ENCODE measurements at regions not wholly inside any gene's neighbourhood (a gene's known extent, or its start where the extent isn't known, plus 50 kb on each side); places are given as distances from the start of the nearest gene placed in this dataset.

- Histone ChIP-seq H3K27ac (ENCODE audit: low read depth, low read length) (no peak overlapping the region), H3K36me3 (ENCODE audit: control insufficient read depth in 1 of 2, insufficient read depth in 2 of 2, low read length in 2 of 2) (no peaks in the 10 kb centered on the region), H3K4me3 (ENCODE audit: low read depth in 1 of 2, low read length in 2 of 2) (no peak overlapping the region), H3K27me3 (ENCODE audit: control insufficient read depth in 1 of 2, insufficient read depth in 2 of 2, low read length in 2 of 2) (no peaks in the 10 kb centered on the region), H3K4me1 (ENCODE audit: control insufficient read depth in 1 of 2, insufficient read depth in 2 of 2, low read length in 2 of 2) (peaks cover 0 to 3% of the 10 kb centered on the region in 2 donors), H3K9ac (ENCODE audit: low read depth in 1 of 2, low read length in 2 of 2) (no peak overlapping the region), H3K9me3 (ENCODE audit: control insufficient read depth in 1 of 2, low read length in 2 of 2) (no peaks in the 10 kb centered on the region)
Observed at GRCh38 chr21:39057121-39057520, 126.1 kb downstream of the PSMG1 start.

GRCh38 chr21:39056636-39057035 is 126.6 kb downstream of the PSMG1 start:
- Histone ChIP-seq H3K27ac (ENCODE audit: low read depth, low read length) (no peak overlapping the region), H3K27me3 (ENCODE audit: control insufficient read depth in 1 of 2, insufficient read depth in 2 of 2, low read length in 2 of 2) (no peaks in the 10 kb centered on the region), H3K9me3 (ENCODE audit: control insufficient read depth in 1 of 2, low read length in 2 of 2) (no peaks in the 10 kb centered on the region), H3K36me3 (ENCODE audit: control insufficient read depth in 1 of 2, insufficient read depth in 2 of 2, low read length in 2 of 2) (no peaks in the 10 kb centered on the region), H3K4me3 (ENCODE audit: low read depth in 1 of 2, low read length in 2 of 2) (no peak overlapping the region), H3K9ac (ENCODE audit: low read depth in 1 of 2, low read length in 2 of 2) (no peak overlapping the region), H3K4me1 (ENCODE audit: control insufficient read depth in 1 of 2, insufficient read depth in 2 of 2, low read length in 2 of 2) (peaks cover 0 to 3% of the 10 kb centered on the region in 2 donors)

GRCh38 chr21:39055167-39055767 is 128.0 kb downstream of the PSMG1 start:
- Histone ChIP-seq H3K9ac (ENCODE audit: low read depth in 1 of 2, low read length in 2 of 2) (no peak overlapping the region), H3K9me3 (ENCODE audit: control insufficient read depth in 1 of 2, low read length in 2 of 2) (no peaks in the 10 kb centered on the region), H3K27ac (ENCODE audit: low read depth, low read length) (no peak overlapping the region), H3K27me3 (ENCODE audit: control insufficient read depth in 1 of 2, insufficient read depth in 2 of 2, low read length in 2 of 2) (no peaks in the 10 kb centered on the region), H3K4me1 (ENCODE audit: control insufficient read depth in 1 of 2, insufficient read depth in 2 of 2, low read length in 2 of 2) (peaks cover 0 to 3% of the 10 kb centered on the region in 2 donors), H3K4me3 (ENCODE audit: low read depth in 1 of 2, low read length in 2 of 2) (no peak overlapping the region), H3K36me3 (ENCODE audit: control insufficient read depth in 1 of 2, insufficient read depth in 2 of 2, low read length in 2 of 2) (no peaks in the 10 kb centered on the region)

- Histone ChIP-seq H3K4me1 (ENCODE audit: control insufficient read depth in 1 of 2, insufficient read depth in 2 of 2, low read length in 2 of 2) (peaks cover 0 to 3% of the 10 kb centered on the region in 2 donors), H3K9ac (ENCODE audit: low read depth in 1 of 2, low read length in 2 of 2) (no peak overlapping the region), H3K9me3 (ENCODE audit: control insufficient read depth in 1 of 2, low read length in 2 of 2) (no peaks in the 10 kb centered on the region), H3K27ac (ENCODE audit: low read depth, low read length) (no peak overlapping the region), H3K36me3 (ENCODE audit: control insufficient read depth in 1 of 2, insufficient read depth in 2 of 2, low read length in 2 of 2) (no peaks in the 10 kb centered on the region), H3K4me3 (ENCODE audit: low read depth in 1 of 2, low read length in 2 of 2) (no peak overlapping the region), H3K27me3 (ENCODE audit: control insufficient read depth in 1 of 2, insufficient read depth in 2 of 2, low read length in 2 of 2) (no peaks in the 10 kb centered on the region)
Observed at GRCh38 chr21:39054066-39054465, 129.2 kb downstream of the PSMG1 start.

GRCh38 chr21:39053126-39053525 is 130.1 kb downstream of the PSMG1 start:
- no peaks in the 10 kb centered on the region for H3K9me3 ChIP-seq (ENCODE audit: control insufficient read depth in 1 of 2, low read length in 2 of 2)
- peaks cover 0 to 3% of the 10 kb centered on the region in 2 donors for H3K4me1 ChIP-seq (ENCODE audit: control insufficient read depth in 1 of 2, insufficient read depth in 2 of 2, low read length in 2 of 2)
- no peaks in the 10 kb centered on the region for H3K36me3 ChIP-seq (ENCODE audit: control insufficient read depth in 1 of 2, insufficient read depth in 2 of 2, low read length in 2 of 2)
- H3K4me3 ChIP-seq (ENCODE audit: low read depth in 1 of 2, low read length in 2 of 2): no peak overlapping the region
- H3K27me3 ChIP-seq (ENCODE audit: control insufficient read depth in 1 of 2, insufficient read depth in 2 of 2, low read length in 2 of 2): no peaks in the 10 kb centered on the region
- H3K9ac ChIP-seq (ENCODE audit: low read depth in 1 of 2, low read length in 2 of 2): no peak overlapping the region
- H3K27ac ChIP-seq (ENCODE audit: low read depth, low read length): no peak overlapping the region

GRCh38 chr21:39052718-39053117 is 130.5 kb downstream of the PSMG1 start:
- Histone ChIP-seq H3K36me3 (ENCODE audit: control insufficient read depth in 1 of 2, insufficient read depth in 2 of 2, low read length in 2 of 2) (no peaks in the 10 kb centered on the region), H3K27ac (ENCODE audit: low read depth, low read length) (no peak overlapping the region), H3K9ac (ENCODE audit: low read depth in 1 of 2, low read length in 2 of 2) (no peak overlapping the region), H3K27me3 (ENCODE audit: control insufficient read depth in 1 of 2, insufficient read depth in 2 of 2, low read length in 2 of 2) (no peaks in the 10 kb centered on the region), H3K4me3 (ENCODE audit: low read depth in 1 of 2, low read length in 2 of 2) (no peak overlapping the region), H3K4me1 (ENCODE audit: control insufficient read depth in 1 of 2, insufficient read depth in 2 of 2, low read length in 2 of 2) (peaks cover 0 to 3% of the 10 kb centered on the region in 2 donors), H3K9me3 (ENCODE audit: control insufficient read depth in 1 of 2, low read length in 2 of 2) (no peaks in the 10 kb centered on the region)

- H3K4me3 ChIP-seq (ENCODE audit: low read depth in 1 of 2, low read length in 2 of 2): no peak overlapping the region
- H3K27me3 ChIP-seq (ENCODE audit: control insufficient read depth in 1 of 2, insufficient read depth in 2 of 2, low read length in 2 of 2): no peaks in the 10 kb centered on the region
- H3K4me1 ChIP-seq (ENCODE audit: control insufficient read depth in 1 of 2, insufficient read depth in 2 of 2, low read length in 2 of 2): peaks cover 0 to 3% of the 10 kb centered on the region in 2 donors
- no peak overlapping the region for H3K27ac ChIP-seq (ENCODE audit: low read depth, low read length)
- no peak overlapping the region for H3K9ac ChIP-seq (ENCODE audit: low read depth in 1 of 2, low read length in 2 of 2)
- H3K36me3 ChIP-seq (ENCODE audit: control insufficient read depth in 1 of 2, insufficient read depth in 2 of 2, low read length in 2 of 2): no peaks in the 10 kb centered on the region
- no peaks in the 10 kb centered on the region for H3K9me3 ChIP-seq (ENCODE audit: control insufficient read depth in 1 of 2, low read length in 2 of 2)
Observed at GRCh38 chr21:39051588-39051949, 131.7 kb downstream of the PSMG1 start.

- Histone ChIP-seq H3K27me3 (ENCODE audit: control insufficient read depth in 1 of 2, insufficient read depth in 2 of 2, low read length in 2 of 2) (no peaks in the 10 kb centered on the region), H3K36me3 (ENCODE audit: control insufficient read depth in 1 of 2, insufficient read depth in 2 of 2, low read length in 2 of 2) (no peaks in the 10 kb centered on the region), H3K27ac (ENCODE audit: low read depth, low read length) (no peak overlapping the region), H3K4me1 (ENCODE audit: control insufficient read depth in 1 of 2, insufficient read depth in 2 of 2, low read length in 2 of 2) (peaks cover 0 to 3% of the 10 kb centered on the region in 2 donors), H3K9ac (ENCODE audit: low read depth in 1 of 2, low read length in 2 of 2) (no peak overlapping the region), H3K4me3 (ENCODE audit: low read depth in 1 of 2, low read length in 2 of 2) (no peak overlapping the region), H3K9me3 (ENCODE audit: control insufficient read depth in 1 of 2, low read length in 2 of 2) (no peaks in the 10 kb centered on the region)
Observed at GRCh38 chr21:39050841-39051587, 132.2 kb downstream of the PSMG1 start.

- Histone ChIP-seq H3K36me3 (ENCODE audit: control insufficient read depth in 1 of 2, insufficient read depth in 2 of 2, low read length in 2 of 2) (no peaks in the 10 kb centered on the region), H3K4me1 (ENCODE audit: control insufficient read depth in 1 of 2, insufficient read depth in 2 of 2, low read length in 2 of 2) (no peaks in the 10 kb centered on the region)
Observed at GRCh38 chr21:39048574-39048973, 134.7 kb downstream of the PSMG1 start.

GRCh38 chr21:39048064-39048463 is 135.2 kb downstream of the PSMG1 start:
- Histone ChIP-seq H3K27me3 (ENCODE audit: control insufficient read depth in 1 of 2, insufficient read depth in 2 of 2, low read length in 2 of 2) (no peaks in the 10 kb centered on the region), H3K9ac (ENCODE audit: low read depth in 1 of 2, low read length in 2 of 2) (no peak overlapping the region), H3K9me3 (ENCODE audit: control insufficient read depth in 1 of 2, low read length in 2 of 2) (no peaks in the 10 kb centered on the region), H3K4me1 (ENCODE audit: control insufficient read depth in 1 of 2, insufficient read depth in 2 of 2, low read length in 2 of 2) (no peaks in the 10 kb centered on the region), H3K36me3 (ENCODE audit: control insufficient read depth in 1 of 2, insufficient read depth in 2 of 2, low read length in 2 of 2) (no peaks in the 10 kb centered on the region), H3K4me3 (ENCODE audit: low read depth in 1 of 2, low read length in 2 of 2) (no peak overlapping the region), H3K27ac (ENCODE audit: low read depth, low read length) (no peak overlapping the region)

More at GRCh38 chr21:39048574-39048973, 134.7 kb downstream of the PSMG1 start:
- H3K9ac ChIP-seq (ENCODE audit: low read depth in 1 of 2, low read length in 2 of 2): no peak overlapping the region
- no peaks in the 10 kb centered on the region for H3K27me3 ChIP-seq (ENCODE audit: control insufficient read depth in 1 of 2, insufficient read depth in 2 of 2, low read length in 2 of 2)
- H3K4me3 ChIP-seq (ENCODE audit: low read depth in 1 of 2, low read length in 2 of 2): no peak overlapping the region
- H3K9me3 ChIP-seq (ENCODE audit: control insufficient read depth in 1 of 2, low read length in 2 of 2): no peaks in the 10 kb centered on the region
- no peak overlapping the region for H3K27ac ChIP-seq (ENCODE audit: low read depth, low read length)
